Glomerular visceral epithelial cell (primary cell): ENCODE measurements at regions not wholly inside any gene's neighbourhood (a gene's known extent, or its start where the extent isn't known, plus 50 kb on each side); places are given as distances from the start of the nearest gene placed in this dataset.

ENCODE experiments used
- DNase-seq: peaks from one replicate; pipeline ENCODE4 v3.0.0-alpha.2; 2016; ENCODE audit errors: extremely low spot score

- DNase-seq, result no peak
Measured at GRCh38 chr16:27600381-27600780, 50.4 kb downstream of the KATNIP start.

- no peak for DNase-seq
Measured at GRCh38 chr16:27602103-27602502, 52.2 kb downstream of the KATNIP start.

- DNase-seq, result peak; percentile 37
Measured at GRCh38 chr16:27605500-27606106, 55.7 kb downstream of the KATNIP start.

- DNase-seq, result peak; percentile 62
Measured at GRCh38 chr16:27611340-27611739, 61.4 kb downstream of the KATNIP start.

GRCh38 chr16:27613238-27613791 is 63.4 kb downstream of the KATNIP start:
- no peak for DNase-seq

GRCh38 chr16:27617665-27618064 is 67.7 kb downstream of the KATNIP start:
- DNase-seq, result peak; percentile 56

GRCh38 chr16:27618165-27618564 is 68.2 kb downstream of the KATNIP start:
- no peak for DNase-seq

GRCh38 chr16:27618606-27619327 is 68.8 kb downstream of the KATNIP start:
- no peak for DNase-seq

GRCh38 chr16:27620541-27620940 is 70.6 kb downstream of the KATNIP start:
- no peak for DNase-seq

- no peak for DNase-seq
Measured at GRCh38 chr16:27624154-27625049, 74.5 kb downstream of the KATNIP start.

- DNase-seq, result no peak
Measured at GRCh38 chr16:27625050-27625697, 75.2 kb downstream of the KATNIP start.

GRCh38 chr16:27627136-27627535 is 77.2 kb downstream of the KATNIP start:
- no peak for DNase-seq

- no peak for DNase-seq
Measured at GRCh38 chr16:27628241-27628942, 78.4 kb downstream of the KATNIP start.

GRCh38 chr16:27628943-27629462 is 79.1 kb downstream of the KATNIP start:
- DNase-seq, result peak; percentile 25

- no peak for DNase-seq
Measured at GRCh38 chr16:27632216-27632615, 82.3 kb downstream of the KATNIP start.

GRCh38 chr16:27633221-27633620 is 83.3 kb downstream of the KATNIP start:
- DNase-seq, result no peak

- DNase-seq, result no peak
Measured at GRCh38 chr16:27633721-27634120, 83.8 kb downstream of the KATNIP start.

- no peak for DNase-seq
Measured at GRCh38 chr16:27634779-27635178, 84.8 kb downstream of the KATNIP start.

- no peak for DNase-seq
Measured at GRCh38 chr16:27636453-27637240, 86.7 kb downstream of the KATNIP start.
